GM12878 (cell line): ENCODE measurements at regions not wholly inside any gene's neighbourhood (a gene's known extent, or its start where the extent isn't known, plus 50 kb on each side); places are given as distances from the start of the nearest gene placed in this dataset.
"Not testable (repeated sequence)": the region's sequence is repeated elsewhere in the genome, so short reads cannot be mapped to it uniquely, and the experiment has no call there.

Source experiments
- ATAC-seq: fragments of 200-7000 bp; cut with Tn5 transposase; 3 replicates; pipeline ENCODE4 v1.9.1; 2020; ENCODE audit warnings: mild to moderate bottlenecking, moderate library complexity
- BruUV-seq: library from RNA; stranded (reverse); fragments of 400-500 nt; replicated peaks from 2 replicates; lab custom pipeline; 2021; lab: Mats Ljungman, UMichigan
- CTCF ChIA-PET: fragments of 300-600 bp; sonication (Branson Sonifier 250); formaldehyde crosslinking; extraction: SDS; loops from one replicate; lab custom pipeline; 2021; ENCODE audit warnings: inconsistent platforms; lab: Yijun Ruan, JAX
- POLR2A ChIA-PET: fragments of 350-600 bp; formaldehyde crosslinking; extraction: SDS; loops from one replicate; lab custom pipeline; 2021; ENCODE audit warnings: inconsistent platforms; lab: Charles Lee
- RAD21 ChIA-PET: fragments of 300-600 bp; sonication (Branson Sonifier 250); formaldehyde crosslinking; loops from one replicate; lab custom pipeline; 2023; ENCODE audit warnings: antibody characterized with exemption; ENCODE audit not compliant: unreplicated experiment; lab: Charles Lee
- SMC1A ChIA-PET: fragments of 300-600 bp; sonication (Branson Sonifier 250); formaldehyde crosslinking; loops from one replicate; lab custom pipeline; 2023; ENCODE audit not compliant: unreplicated experiment, uncharacterized antibody; lab: Charles Lee
- DNase-seq: peaks from one replicate; pipeline ENCODE4 v3.0.0-alpha.2; 2011; ENCODE audit warnings: low read depth, low spot score
- FAIRE-seq: peaks from 3 replicates; lab custom pipeline; 2011; peaks lifted over from hg19 to GRCh38; lab: Jason Lieb, UNC
- H2AFZ ChIP-seq: 2 replicates; pipeline ENCODE4 v1.6.0; 2011; ENCODE audit warnings: low read depth, low read length, control low read depth; ENCODE audit not compliant: control insufficient read depth
- H3K27ac ChIP-seq: 2 replicates; pipeline ENCODE4 v1.5.1; 2011; ENCODE audit warnings: control low read depth; ENCODE audit not compliant: control insufficient read depth, insufficient read depth
- H3K27me3 ChIP-seq, 2 experiments: replicated peaks in 1 of 2; 2 replicates each; pipeline versions ENCODE4 v1.6.0 to v1.6.1; 2011; ENCODE audit warnings: low read length in 1 of 2; ENCODE audit not compliant: control insufficient read depth in 2 of 2, insufficient read depth in 2 of 2
- H3K36me3 ChIP-seq, 2 experiments: 2 replicates each; pipeline ENCODE4 v1.5.1; 2011; ENCODE audit warnings: low read length in 1 of 2; ENCODE audit not compliant: control insufficient read depth in 2 of 2, insufficient read depth in 2 of 2
- H3K4me1 ChIP-seq: 2 replicates; pipeline ENCODE4 v1.6.1; 2011; ENCODE audit warnings: mild to moderate bottlenecking, low read length, moderate library complexity, mixed read lengths; ENCODE audit not compliant: control insufficient read depth, insufficient read depth
- H3K4me2 ChIP-seq: 2 replicates; pipeline ENCODE4 v1.6.0; 2011; ENCODE audit warnings: control low read depth; ENCODE audit not compliant: control insufficient read depth, insufficient read depth
- H3K4me3 ChIP-seq: fragments of 200-600 bp; sonication (generic); 2 replicates; pipeline ENCODE4 v1.5.1; 2016
- H3K79me2 ChIP-seq: 2 replicates; pipeline ENCODE4 v1.6.0; 2011; ENCODE audit warnings: low read length; ENCODE audit not compliant: control insufficient read depth, insufficient read depth
- H3K9ac ChIP-seq: 2 replicates; pipeline ENCODE4 v1.8.0; 2011; ENCODE audit warnings: low read length, control low read depth, mixed read lengths; ENCODE audit not compliant: control insufficient read depth, insufficient read depth
- H3K9me3 ChIP-seq: replicated peaks from 3 replicates; pipeline ENCODE4 v1.5.1; 2011; ENCODE audit warnings: mild to moderate bottlenecking, low read length; ENCODE audit not compliant: control insufficient read depth, insufficient read depth
- H4K20me1 ChIP-seq: 2 replicates; pipeline ENCODE4 v1.6.0; 2011; ENCODE audit not compliant: control insufficient read depth, insufficient read depth
- HSF1 ChIP-seq: fragments of 150-350 bp; IDR thresholded peaks from 2 replicates; pipeline ENCODE4 v1.6.1; 2014; ENCODE audit warnings: mild to moderate bottlenecking, low read depth, low read length
- NFYA ChIP-seq: IDR thresholded peaks from 2 replicates; pipeline ENCODE4 v1.6.1; 2011; ENCODE audit warnings: low read depth, mild to moderate bottlenecking, low read length, improper control_type of control experiment, borderline replicate concordance
- WGBS: methylation state at CpG from one replicate; pipeline ENCODE4 v1.1.6; 2016; ENCODE audit warnings: low lambda C conversion rate; ENCODE audit not compliant: insufficient replicate concordance, insufficient coverage; ENCODE audit errors: missing lambda C conversion rate; 5-methylcytosine and 5-hydroxymethylcytosine counted together
- in situ Hi-C: fragments of 300-500 bp; cut with MboI; formaldehyde crosslinking; loops from 9 replicates; pipeline ENCODE4 v1.14.3; 2018; ENCODE audit warnings: mixed read lengths
- intact Hi-C: fragments of 100-400 bp; cut with micrococcal nuclease; formaldehyde crosslinking; loops from one replicate; pipeline ENCODE4 v1.14.2; 2022; ENCODE audit not compliant: unreplicated experiment

- TF ChIP-seq HSF1, result no peak
Measured at GRCh38 chr12:87427770-87428169, 601.4 kb downstream of the C12orf50 start (continued).

GRCh38 chr12:87425942-87426554 is 603.2 kb downstream of the C12orf50 start:
- intact Hi-C loops, result no loop called here
- 25% methylated on average over 2 of the region's 2 CpGs for WGBS

GRCh38 chr12:87421233-87421632 is 608.0 kb downstream of the C12orf50 start:
- BruUV-seq, intact Hi-C loops: not testable (repeated sequence)

More at GRCh38 chr12:87425942-87426554, 603.2 kb downstream of the C12orf50 start:
- no peaks in the 10 kb centered on the region for H4K20me1 ChIP-seq
- H3K27ac ChIP-seq, result no peak overlapping the region
- H3K27me3 ChIP-seq, result no peaks in the 10 kb centered on the region
- H3K9me3 ChIP-seq, result no peaks in the 10 kb centered on the region
- ATAC-seq (no peak), FAIRE-seq (no peak), DNase-seq (no peak)
- no TSS peak for BruUV-seq
- ChIA-PET POLR2A (no interaction called here), CTCF (no interaction called here), RAD21 (no interaction called here), SMC1A (interaction anchor here (0.6 kb wide), 1 partner anchor 113 kb away, joined by 3 read pairs; no protein-coding TSS in a partner anchor)
- H3K4me3 ChIP-seq, result no peak overlapping the region
- TF ChIP-seq NFYA, result no peak
- no peaks in the 10 kb centered on the region for H3K36me3 ChIP-seq
- H2AFZ ChIP-seq, result no peak overlapping the region
- no peak overlapping the region for H3K4me2 ChIP-seq
- H3K79me2 ChIP-seq, result no peaks in the 10 kb centered on the region
- no peaks in the 10 kb centered on the region for H3K4me1 ChIP-seq
- in situ Hi-C loops, result no loop called here
- H3K9ac ChIP-seq, result no peak overlapping the region

More at GRCh38 chr12:87421233-87421632, 608.0 kb downstream of the C12orf50 start:
- H3K36me3 ChIP-seq, H2AFZ ChIP-seq, H3K4me3 ChIP-seq, RAD21 ChIA-PET, SMC1A ChIA-PET, H3K27ac ChIP-seq, H3K79me2 ChIP-seq, H3K4me1 ChIP-seq, H3K9ac ChIP-seq, H3K4me2 ChIP-seq, ATAC-seq, CTCF ChIA-PET, H4K20me1 ChIP-seq, in situ Hi-C loops, DNase-seq, H3K27me3 ChIP-seq, H3K9me3 ChIP-seq, FAIRE-seq: not testable (repeated sequence)
- WGBS, result 92% methylated on average over 2 of the region's 2 CpGs
- POLR2A ChIA-PET, result interaction anchor here (0.7 kb wide), 1 partner anchor 78 kb away, joined by 5 read pairs; no protein-coding TSS in a partner anchor
